ENCODE measurements at regions not wholly inside any gene's neighbourhood (a gene's known extent, or its start where the extent isn't known, plus 50 kb on each side); places are given as distances from the start of the nearest gene placed in this dataset.
"Not testable (repeated sequence)": the region's sequence is repeated elsewhere in the genome, so short reads cannot be mapped to it uniquely, and the experiment has no call there.

GRCh38 chr2:89811295-89811694 lies 1119.8 kb downstream of the RPIA start:
- DNase-seq: no peak
- no peak overlapping the region for H3K4me3 Mint-ChIP-seq
- no peak overlapping the region for H3K27ac Mint-ChIP-seq
- CTCF ChIA-PET: no interaction called here
- ATAC-seq: no peak
- POLR2A ChIA-PET: no interaction called here
- no peaks in the 10 kb centered on the region for H3K27me3 Mint-ChIP-seq (ENCODE audit: low read depth)
- peaks cover 21% of the 10 kb centered on the region for H3K36me3 Mint-ChIP-seq (ENCODE audit: low read depth)
- H3K9me3 Mint-ChIP-seq (ENCODE audit: insufficient read depth): peaks cover 12% of the 10 kb centered on the region
- H3K4me1 Mint-ChIP-seq (ENCODE audit: low read depth): no peaks in the 10 kb centered on the region

GRCh38 chr2:89811910-89812309 lies 1120.4 kb downstream of the RPIA start:
- ATAC-seq; H3K4me3 Mint-ChIP-seq; DNase-seq; H3K4me1 Mint-ChIP-seq (ENCODE audit: low read depth); CTCF ChIA-PET; POLR2A ChIA-PET; H3K27ac Mint-ChIP-seq; H3K27me3 Mint-ChIP-seq (ENCODE audit: low read depth): not testable (repeated sequence)
- Mint-ChIP-seq H3K9me3 (ENCODE audit: insufficient read depth) (peaks cover 11% of the 10 kb centered on the region), H3K36me3 (ENCODE audit: low read depth) (peaks cover 18% of the 10 kb centered on the region)

- POLR2A ChIA-PET; H3K27ac Mint-ChIP-seq; H3K4me1 Mint-ChIP-seq (ENCODE audit: low read depth); H3K27me3 Mint-ChIP-seq (ENCODE audit: low read depth); H3K4me3 Mint-ChIP-seq; DNase-seq; H3K9me3 Mint-ChIP-seq (ENCODE audit: insufficient read depth); CTCF ChIA-PET; ATAC-seq: not testable (repeated sequence)
- H3K36me3 Mint-ChIP-seq (ENCODE audit: low read depth): peaks cover 24% of the 10 kb centered on the region
Observed at GRCh38 chr2:89814359-89814758, 1122.9 kb downstream of the RPIA start.

- POLR2A ChIA-PET: no interaction called here
- no peaks in the 10 kb centered on the region for H3K4me1 Mint-ChIP-seq (ENCODE audit: low read depth)
- ATAC-seq: no peak
- no peak overlapping the region for H3K27ac Mint-ChIP-seq
- peaks cover 18% of the 10 kb centered on the region for H3K9me3 Mint-ChIP-seq (ENCODE audit: insufficient read depth)
- no peak overlapping the region for H3K4me3 Mint-ChIP-seq
- H3K27me3 Mint-ChIP-seq (ENCODE audit: low read depth): no peaks in the 10 kb centered on the region
- DNase-seq: no peak
- H3K36me3 Mint-ChIP-seq (ENCODE audit: low read depth): peaks cover 40% of the 10 kb centered on the region
- CTCF ChIA-PET: no interaction called here
Observed at GRCh38 chr2:89818873-89819272, 1127.4 kb downstream of the RPIA start.

- Mint-ChIP-seq H3K9me3 (ENCODE audit: insufficient read depth) (peaks cover 18% of the 10 kb centered on the region), H3K27ac (no peak overlapping the region), H3K4me1 (ENCODE audit: low read depth) (no peaks in the 10 kb centered on the region), H3K36me3 (ENCODE audit: low read depth) (peaks cover 32% of the 10 kb centered on the region), H3K4me3 (no peak overlapping the region), H3K27me3 (ENCODE audit: low read depth) (no peaks in the 10 kb centered on the region)
- CTCF ChIA-PET: no interaction called here
- DNase-seq (no peak), ATAC-seq (no peak)
- POLR2A ChIA-PET: no interaction called here
Observed at GRCh38 chr2:89819809-89820208, 1128.3 kb downstream of the RPIA start.

- no peak for DNase-seq
- no peak for ATAC-seq
- H3K27me3 Mint-ChIP-seq (ENCODE audit: low read depth): no peaks in the 10 kb centered on the region
- H3K4me3 Mint-ChIP-seq: no peak overlapping the region
- ChIA-PET CTCF (no interaction called here), POLR2A (no interaction called here)
- no peak overlapping the region for H3K27ac Mint-ChIP-seq
- H3K4me1 Mint-ChIP-seq (ENCODE audit: low read depth): no peaks in the 10 kb centered on the region
- H3K36me3 Mint-ChIP-seq (ENCODE audit: low read depth): peaks cover 30% of the 10 kb centered on the region
- peaks cover 18% of the 10 kb centered on the region for H3K9me3 Mint-ChIP-seq (ENCODE audit: insufficient read depth)
Observed at GRCh38 chr2:89820248-89820647, 1128.8 kb downstream of the RPIA start.

- no peak overlapping the region for H3K4me3 Mint-ChIP-seq
- no peaks in the 10 kb centered on the region for H3K27me3 Mint-ChIP-seq (ENCODE audit: low read depth)
- no peak for ATAC-seq
- H3K36me3 Mint-ChIP-seq (ENCODE audit: low read depth): peaks cover 33% of the 10 kb centered on the region
- no peak overlapping the region for H3K27ac Mint-ChIP-seq
- CTCF ChIA-PET: no interaction called here
- peaks cover 18% of the 10 kb centered on the region for H3K9me3 Mint-ChIP-seq (ENCODE audit: insufficient read depth)
- POLR2A ChIA-PET: no interaction called here
- no peaks in the 10 kb centered on the region for H3K4me1 Mint-ChIP-seq (ENCODE audit: low read depth)
- DNase-seq: no peak
Observed at GRCh38 chr2:89821455-89821945, 1130.0 kb downstream of the RPIA start.

- ATAC-seq; H3K4me1 Mint-ChIP-seq (ENCODE audit: low read depth); CTCF ChIA-PET; H3K27ac Mint-ChIP-seq; DNase-seq; H3K4me3 Mint-ChIP-seq; POLR2A ChIA-PET; H3K27me3 Mint-ChIP-seq (ENCODE audit: low read depth): not testable (repeated sequence)
- H3K9me3 Mint-ChIP-seq (ENCODE audit: insufficient read depth): peaks cover 18% of the 10 kb centered on the region
- H3K36me3 Mint-ChIP-seq (ENCODE audit: low read depth): peaks cover 37% of the 10 kb centered on the region
Observed at GRCh38 chr2:89822342-89822741, 1130.9 kb downstream of the RPIA start.

- peaks cover 18% of the 10 kb centered on the region for H3K9me3 Mint-ChIP-seq (ENCODE audit: insufficient read depth)
- CTCF ChIA-PET: no interaction called here
- no peaks in the 10 kb centered on the region for H3K27me3 Mint-ChIP-seq (ENCODE audit: low read depth)
- DNase-seq (no peak), ATAC-seq (no peak)
- H3K4me3 Mint-ChIP-seq: no peak overlapping the region
- no peaks in the 10 kb centered on the region for H3K4me1 Mint-ChIP-seq (ENCODE audit: low read depth)
- POLR2A ChIA-PET: no interaction called here
- peaks cover 29% of the 10 kb centered on the region for H3K36me3 Mint-ChIP-seq (ENCODE audit: low read depth)
- no peak overlapping the region for H3K27ac Mint-ChIP-seq
Observed at GRCh38 chr2:89823556-89823955, 1132.1 kb downstream of the RPIA start.

- no peak for DNase-seq
- ChIA-PET POLR2A (no interaction called here), CTCF (no interaction called here)
- Mint-ChIP-seq H3K27me3 (ENCODE audit: low read depth) (no peaks in the 10 kb centered on the region), H3K4me1 (ENCODE audit: low read depth) (no peaks in the 10 kb centered on the region), H3K4me3 (no peak overlapping the region), H3K36me3 (ENCODE audit: low read depth) (peaks cover 30% of the 10 kb centered on the region), H3K9me3 (ENCODE audit: insufficient read depth) (peaks cover 18% of the 10 kb centered on the region), H3K27ac (no peak overlapping the region)
- ATAC-seq: no peak
Observed at GRCh38 chr2:89825034-89825433, 1133.6 kb downstream of the RPIA start.

- CTCF ChIA-PET; H3K27me3 Mint-ChIP-seq (ENCODE audit: low read depth); DNase-seq; H3K4me1 Mint-ChIP-seq (ENCODE audit: low read depth); H3K4me3 Mint-ChIP-seq; H3K27ac Mint-ChIP-seq; POLR2A ChIA-PET; ATAC-seq; H3K9me3 Mint-ChIP-seq (ENCODE audit: insufficient read depth): not testable (repeated sequence)
- peaks cover 23% of the 10 kb centered on the region for H3K36me3 Mint-ChIP-seq (ENCODE audit: low read depth)
Observed at GRCh38 chr2:89826741-89827140, 1135.3 kb downstream of the RPIA start.

GRCh38 chr2:89827829-89828228 lies 1136.4 kb downstream of the RPIA start:
- POLR2A ChIA-PET; DNase-seq; H3K27ac Mint-ChIP-seq; H3K4me1 Mint-ChIP-seq (ENCODE audit: low read depth); H3K9me3 Mint-ChIP-seq (ENCODE audit: insufficient read depth); H3K4me3 Mint-ChIP-seq; ATAC-seq; H3K27me3 Mint-ChIP-seq (ENCODE audit: low read depth); CTCF ChIA-PET: not testable (repeated sequence)
- peaks cover 19% of the 10 kb centered on the region for H3K36me3 Mint-ChIP-seq (ENCODE audit: low read depth)

GRCh38 chr2:89828416-89828815 lies 1136.9 kb downstream of the RPIA start:
- H3K27me3 Mint-ChIP-seq (ENCODE audit: low read depth); H3K9me3 Mint-ChIP-seq (ENCODE audit: insufficient read depth); H3K27ac Mint-ChIP-seq: not testable (repeated sequence)

More at GRCh38 chr2:89828416-89828815, 1136.9 kb downstream of the RPIA start:
- POLR2A ChIA-PET; H3K4me3 Mint-ChIP-seq; H3K4me1 Mint-ChIP-seq (ENCODE audit: low read depth); DNase-seq; CTCF ChIA-PET; ATAC-seq: not testable (repeated sequence)
- peaks cover 21% of the 10 kb centered on the region for H3K36me3 Mint-ChIP-seq (ENCODE audit: low read depth)
